Left ventricle myocardium inferior (tissue), 1 donor: ENCODE measurements at regions not wholly inside any gene's neighbourhood (a gene's known extent, or its start where the extent isn't known, plus 50 kb on each side); places are given as distances from the start of the nearest gene placed in this dataset.
A peak's percentile ranks its signal among the peaks of the same experiment; 100 is the strongest.

Source experiments
- DNase-seq: peaks from one replicate; pipeline ENCODE4 v3.0.0-alpha.2; 2020
- H3K27ac ChIP-seq: fragments of 200-600 bp; replicated peaks from 2 replicates; pipeline ENCODE4 v1.8.0; 2021
- H3K27me3 ChIP-seq: fragments of 200-600 bp; 2 replicates; pipeline ENCODE4 v1.8.0; 2021; ENCODE audit warnings: low read depth
- H3K36me3 ChIP-seq: fragments of 200-600 bp; 2 replicates; pipeline ENCODE4 v1.8.0; 2021
- H3K4me1 ChIP-seq: fragments of 200-600 bp; 2 replicates; pipeline ENCODE4 v1.8.0; 2021
- H3K4me3 ChIP-seq: fragments of 200-600 bp; 2 replicates; pipeline ENCODE4 v1.8.0; 2021; ENCODE audit warnings: mild to moderate bottlenecking, moderate library complexity
- H3K9me3 ChIP-seq: fragments of 200-600 bp; replicated peaks from 2 replicates; pipeline ENCODE4 v1.8.0; 2021
- intact Hi-C: fragments of 100-400 bp; cut with micrococcal nuclease; formaldehyde crosslinking; loops from one replicate; pipeline ENCODE4 v1.11.0; 2022
- TF ChIP-seq, protein P1 (sequence below): fragments of 200-600 bp; IDR thresholded peaks from 2 replicates; pipeline ENCODE4 v1.8.0; 2021; ENCODE audit warnings: antibody characterized with exemption, mild to moderate bottlenecking, borderline replicate concordance
- donor health status: DM: no; HTN: yes; CAD: no; lungs with severe emphysema.

DNA sequence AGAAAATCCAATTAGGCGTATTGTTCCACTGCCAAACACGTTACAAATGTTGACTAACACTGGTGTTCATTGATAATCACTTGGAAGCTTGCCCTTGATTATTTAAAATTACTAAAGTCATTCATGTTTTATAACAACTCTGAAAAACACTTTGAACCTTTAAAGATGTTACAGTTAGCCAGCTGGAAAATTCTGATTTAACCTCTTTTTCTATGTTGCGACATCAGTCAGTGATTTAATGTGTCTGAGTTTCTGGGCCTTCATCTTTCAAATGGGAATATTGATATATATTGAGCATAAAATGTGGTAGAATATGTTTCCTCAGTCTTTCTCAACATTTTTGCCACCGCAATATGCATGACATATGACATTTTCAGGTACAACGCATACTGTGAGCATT is 274.1 kb upstream of the TENM3 start:
- Histone ChIP-seq H3K36me3 (no peaks in the 10 kb centered on the region), H3K4me3 (no peak overlapping the region), H3K4me1 (no peaks in the 10 kb centered on the region), H3K27me3 (peaks cover 13% of the 10 kb centered on the region), H3K27ac (no peak overlapping the region), H3K9me3 (peaks cover 6% of the 10 kb centered on the region)
- DNase-seq = no peak
- TF ChIP-seq, protein P1, sequence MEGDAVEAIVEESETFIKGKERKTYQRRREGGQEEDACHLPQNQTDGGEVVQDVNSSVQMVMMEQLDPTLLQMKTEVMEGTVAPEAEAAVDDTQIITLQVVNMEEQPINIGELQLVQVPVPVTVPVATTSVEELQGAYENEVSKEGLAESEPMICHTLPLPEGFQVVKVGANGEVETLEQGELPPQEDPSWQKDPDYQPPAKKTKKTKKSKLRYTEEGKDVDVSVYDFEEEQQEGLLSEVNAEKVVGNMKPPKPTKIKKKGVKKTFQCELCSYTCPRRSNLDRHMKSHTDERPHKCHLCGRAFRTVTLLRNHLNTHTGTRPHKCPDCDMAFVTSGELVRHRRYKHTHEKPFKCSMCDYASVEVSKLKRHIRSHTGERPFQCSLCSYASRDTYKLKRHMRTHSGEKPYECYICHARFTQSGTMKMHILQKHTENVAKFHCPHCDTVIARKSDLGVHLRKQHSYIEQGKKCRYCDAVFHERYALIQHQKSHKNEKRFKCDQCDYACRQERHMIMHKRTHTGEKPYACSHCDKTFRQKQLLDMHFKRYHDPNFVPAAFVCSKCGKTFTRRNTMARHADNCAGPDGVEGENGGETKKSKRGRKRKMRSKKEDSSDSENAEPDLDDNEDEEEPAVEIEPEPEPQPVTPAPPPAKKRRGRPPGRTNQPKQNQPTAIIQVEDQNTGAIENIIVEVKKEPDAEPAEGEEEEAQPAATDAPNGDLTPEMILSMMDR = no peak
- intact Hi-C loops = no loop called here

DNA sequence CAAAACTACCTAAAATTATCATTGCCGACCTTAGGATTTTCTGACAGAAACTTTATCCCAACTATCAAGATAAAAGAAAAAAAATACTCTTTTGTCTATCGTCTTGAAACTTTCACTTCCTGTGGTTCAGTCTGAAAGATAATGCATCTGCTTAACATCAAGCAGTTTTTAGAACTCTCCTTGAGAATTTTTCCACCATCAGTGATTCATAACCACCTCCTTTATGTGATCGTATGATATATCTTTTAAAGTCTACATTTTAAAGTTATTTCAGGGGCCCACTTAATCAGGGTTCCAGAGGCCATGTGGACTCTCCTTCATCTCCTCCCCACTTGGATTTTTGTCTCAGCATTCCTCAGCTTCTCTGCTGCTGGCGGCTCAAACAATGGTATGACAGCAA is 272.8 kb upstream of the TENM3 start:
- Histone ChIP-seq H3K27ac (no peak overlapping the region), H3K36me3 (no peaks in the 10 kb centered on the region), H3K27me3 (peaks cover 13% of the 10 kb centered on the region), H3K4me1 (no peaks in the 10 kb centered on the region), H3K9me3 (peaks cover 11% of the 10 kb centered on the region), H3K4me3 (no peak overlapping the region)
- TF ChIP-seq, protein P1 = no peak
- no peak for DNase-seq
- intact Hi-C loops = no loop called here

DNA sequence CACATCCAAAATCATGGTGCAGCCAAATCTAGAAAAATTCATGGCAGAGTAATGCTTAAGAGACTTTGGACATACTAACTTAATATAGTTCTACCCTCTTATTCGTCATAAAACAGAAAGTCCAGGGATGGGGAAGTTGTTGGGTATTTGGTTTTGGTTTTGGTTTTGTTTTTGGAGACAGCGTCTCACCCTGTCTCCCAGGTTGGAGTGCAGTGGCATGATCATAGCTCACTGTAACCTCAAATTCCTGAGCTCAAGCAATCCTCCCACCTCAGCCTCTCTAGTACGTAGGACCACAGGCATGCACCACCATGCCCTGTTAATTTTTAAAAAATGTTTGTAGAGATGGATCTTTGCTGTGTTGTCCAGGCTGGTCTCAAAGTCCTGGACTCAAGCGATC is 271.8 kb upstream of the TENM3 start:
- Histone ChIP-seq H3K4me3 (no peak overlapping the region), H3K27ac (no peak overlapping the region), H3K9me3 (peaks cover 11% of the 10 kb centered on the region), H3K36me3 (no peaks in the 10 kb centered on the region), H3K27me3 (peaks cover 13% of the 10 kb centered on the region), H3K4me1 (no peaks in the 10 kb centered on the region)
- TF ChIP-seq, protein P1 = no peak
- intact Hi-C loops = no loop called here
- no peak for DNase-seq

DNA sequence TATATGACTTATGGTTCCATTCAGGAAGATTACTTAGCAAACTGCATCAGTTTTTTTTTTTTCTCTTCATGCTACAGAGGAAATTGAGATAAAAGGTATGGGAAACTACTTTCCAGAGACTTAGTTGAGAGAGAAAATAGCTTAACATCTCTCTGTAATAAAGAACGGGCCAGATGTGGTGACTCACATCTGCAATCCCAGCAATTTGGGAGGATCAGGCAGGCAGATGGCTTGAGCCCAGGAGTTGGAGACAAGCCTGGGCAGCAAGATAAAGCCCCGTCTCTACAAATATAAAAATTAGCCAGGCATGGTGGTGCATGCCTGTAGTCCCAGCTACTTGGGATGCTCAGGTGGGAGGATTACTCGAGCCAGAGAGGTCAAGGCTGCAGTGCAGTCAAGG is 271.2 kb upstream of the TENM3 start:
- no peak overlapping the region for H3K27ac ChIP-seq
- no peaks in the 10 kb centered on the region for H3K36me3 ChIP-seq
- DNase-seq = peak; percentile 22
- peaks cover 13% of the 10 kb centered on the region for H3K27me3 ChIP-seq
- H3K9me3 ChIP-seq = peaks cover 11% of the 10 kb centered on the region
- no peak overlapping the region for H3K4me3 ChIP-seq
- intact Hi-C loops = no loop called here
- no peaks in the 10 kb centered on the region for H3K4me1 ChIP-seq
- TF ChIP-seq, protein P1 = no peak

DNA sequence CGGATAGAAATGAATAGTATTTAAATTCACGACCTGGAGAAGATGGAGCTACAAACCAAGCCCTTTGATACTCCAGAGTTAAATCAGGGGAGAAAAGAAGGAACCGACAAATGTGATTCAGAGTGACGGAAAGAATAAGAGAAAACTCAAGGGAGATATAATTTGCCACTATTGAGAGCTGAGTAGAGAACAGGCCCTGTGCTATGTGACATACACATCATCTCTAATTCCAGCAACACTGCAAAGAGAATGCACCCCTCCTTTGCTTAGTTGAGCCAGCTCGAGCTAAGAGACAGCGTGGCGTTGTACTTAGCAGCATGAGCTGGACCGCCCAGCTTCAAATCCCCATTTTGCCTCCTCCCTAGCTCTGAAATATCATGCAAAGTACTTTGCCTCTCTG is 266.4 kb upstream of the TENM3 start:
- TF ChIP-seq, protein P1 = no peak
- H3K9me3 ChIP-seq = peaks cover 11% of the 10 kb centered on the region
- no peak overlapping the region for H3K4me3 ChIP-seq
- H3K4me1 ChIP-seq = no peaks in the 10 kb centered on the region
- peaks cover 5% of the 10 kb centered on the region for H3K27me3 ChIP-seq
- no peaks in the 10 kb centered on the region for H3K36me3 ChIP-seq
- no peak for DNase-seq
- intact Hi-C loops = no loop called here
- no peak overlapping the region for H3K27ac ChIP-seq

DNA sequence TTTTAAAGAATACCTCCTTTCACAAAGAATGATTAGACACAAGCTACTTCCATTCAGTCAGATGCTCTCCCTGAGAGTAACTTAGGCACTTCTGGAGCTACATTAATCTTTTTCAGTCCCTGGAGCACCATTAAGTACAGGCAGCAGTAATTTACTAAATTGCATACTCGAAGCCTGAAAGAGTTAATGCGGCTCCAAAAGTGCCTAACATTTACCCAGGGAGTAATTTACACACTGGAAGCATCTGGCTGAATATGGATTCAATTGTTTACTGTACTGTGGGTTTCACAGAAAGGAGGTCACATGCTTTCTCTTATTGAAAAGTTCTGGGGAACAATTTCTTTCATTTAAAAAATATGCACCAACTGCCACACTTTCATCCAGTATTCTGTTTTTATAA is 260.8 kb upstream of the TENM3 start:
- H3K27ac ChIP-seq = no peak overlapping the region
- H3K27me3 ChIP-seq = peaks cover 35% of the 10 kb centered on the region
- no peaks in the 10 kb centered on the region for H3K9me3 ChIP-seq
- no peaks in the 10 kb centered on the region for H3K4me1 ChIP-seq
- H3K4me3 ChIP-seq = no peak overlapping the region
- no peaks in the 10 kb centered on the region for H3K36me3 ChIP-seq
- TF ChIP-seq, protein P1 = no peak
- intact Hi-C loops = no loop called here
- no peak for DNase-seq
